ENCODE measurements at regions not wholly inside any gene's neighbourhood (a gene's known extent, or its start where the extent isn't known, plus 50 kb on each side); places are given as distances from the start of the nearest gene placed in this dataset.
"Not testable (repeated sequence)": the region's sequence is repeated elsewhere in the genome, so short reads cannot be mapped to it uniquely, and the experiment has no call there.

DNA sequence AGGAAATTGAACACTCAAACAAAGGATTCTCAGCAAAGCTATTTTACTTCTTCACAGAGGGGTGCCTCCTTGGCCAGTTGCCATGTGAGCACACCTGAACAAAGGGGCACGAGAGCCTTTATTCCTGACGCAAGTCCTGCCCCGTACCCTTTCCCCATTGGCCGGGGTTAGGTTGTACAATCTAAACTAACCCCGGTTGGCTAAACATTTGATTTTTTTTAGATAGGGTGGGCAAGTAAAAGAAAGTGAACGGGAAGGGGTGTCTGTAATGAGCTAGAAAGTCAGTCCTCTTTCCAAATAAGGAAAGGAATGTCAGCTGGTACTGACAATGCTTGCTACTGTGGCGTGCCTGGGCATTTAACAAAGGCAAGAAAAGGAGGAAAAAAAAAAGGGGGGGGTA is 135.5 kb upstream of the CDKN3 start:
- no peak for DNase-seq

GRCh38 chr14:54266616-54267015 is 130.2 kb upstream of the CDKN3 start:
- not testable (repeated sequence) for DNase-seq

DNA sequence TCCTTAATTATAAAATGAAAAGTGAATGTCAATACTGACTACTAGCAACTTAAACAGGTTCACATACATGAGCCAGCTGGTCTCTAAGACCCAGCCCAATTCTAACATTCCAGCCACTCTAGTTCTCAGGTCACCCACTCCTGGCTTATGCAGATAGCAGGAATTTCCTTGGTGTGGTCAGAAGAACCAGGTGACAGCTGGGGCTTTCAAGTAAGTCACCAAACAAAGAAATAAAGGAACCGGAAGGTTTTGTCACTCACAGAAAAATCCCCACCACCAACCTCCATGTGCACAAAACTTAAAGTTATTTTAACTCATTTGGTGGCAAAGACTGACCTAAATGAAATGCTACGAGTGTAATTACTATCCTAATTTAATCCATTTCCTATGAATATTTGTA is 129.6 kb upstream of the CDKN3 start:
- no peak for DNase-seq

DNA sequence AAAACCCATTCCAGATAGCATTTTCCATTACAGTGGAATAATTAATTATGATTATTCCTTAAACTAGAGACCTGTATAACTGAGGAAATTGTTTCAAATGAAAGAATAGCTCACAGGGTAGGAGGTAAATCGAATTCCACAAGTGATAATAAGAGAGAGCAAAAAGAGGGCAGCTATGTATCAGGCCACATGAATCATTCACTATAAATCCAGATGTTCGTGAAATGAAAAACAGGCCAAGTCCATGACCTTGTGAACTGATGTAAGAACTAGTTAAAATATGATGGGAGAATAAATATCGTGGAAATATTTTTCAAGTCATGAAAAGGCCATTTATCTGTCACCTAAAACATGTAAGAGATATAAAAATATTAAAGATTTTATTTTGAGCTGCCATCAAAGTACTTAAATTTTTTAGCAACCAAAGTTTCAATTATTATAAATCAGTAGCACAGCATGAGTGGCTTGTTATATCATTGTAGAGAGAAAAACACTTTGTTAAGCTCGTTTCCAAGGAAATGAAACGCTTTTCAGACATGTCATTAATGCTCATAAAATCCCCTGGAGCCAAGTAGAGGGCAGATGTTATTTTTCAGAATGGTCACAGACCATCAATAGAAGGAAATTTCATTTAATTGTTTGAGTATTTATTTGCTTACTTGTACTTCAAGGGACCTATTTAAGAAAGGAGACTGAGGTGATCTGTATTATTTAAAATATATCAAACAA is 120.6 kb upstream of the CDKN3 start:
- DNase-seq = no peak

- DNase-seq = no peak
These were observed 118.7 kb upstream of the CDKN3 start for GRCh38 chr14:54278087-54278486.

GRCh38 chr14:54278665-54279295 is 118.0 kb upstream of the CDKN3 start:
- DNase-seq = no peak

DNA sequence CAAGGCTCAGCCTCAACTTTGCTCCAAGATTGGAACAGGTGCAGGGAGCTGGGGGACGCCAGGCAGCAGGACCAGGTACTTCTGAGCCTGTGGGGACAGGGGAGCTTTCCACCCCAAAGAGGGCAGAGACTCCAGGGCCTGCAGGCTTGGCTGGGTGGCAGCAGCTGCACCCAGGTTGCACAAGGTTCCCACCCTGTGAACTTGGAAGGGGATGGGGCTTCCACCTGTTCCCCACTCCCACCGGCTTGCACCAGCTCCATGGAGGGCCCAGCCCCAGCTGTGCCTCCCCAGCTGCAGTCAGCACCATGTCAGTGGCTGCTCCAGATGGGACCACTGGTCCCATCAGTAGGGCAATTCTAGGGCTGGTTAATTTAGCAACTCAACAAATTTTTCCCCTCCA is 114.0 kb upstream of the CDKN3 start:
- DNase-seq = no peak

- DNase-seq = no peak
These were observed 111.8 kb upstream of the CDKN3 start for GRCh38 chr14:54285030-54285429.

DNA sequence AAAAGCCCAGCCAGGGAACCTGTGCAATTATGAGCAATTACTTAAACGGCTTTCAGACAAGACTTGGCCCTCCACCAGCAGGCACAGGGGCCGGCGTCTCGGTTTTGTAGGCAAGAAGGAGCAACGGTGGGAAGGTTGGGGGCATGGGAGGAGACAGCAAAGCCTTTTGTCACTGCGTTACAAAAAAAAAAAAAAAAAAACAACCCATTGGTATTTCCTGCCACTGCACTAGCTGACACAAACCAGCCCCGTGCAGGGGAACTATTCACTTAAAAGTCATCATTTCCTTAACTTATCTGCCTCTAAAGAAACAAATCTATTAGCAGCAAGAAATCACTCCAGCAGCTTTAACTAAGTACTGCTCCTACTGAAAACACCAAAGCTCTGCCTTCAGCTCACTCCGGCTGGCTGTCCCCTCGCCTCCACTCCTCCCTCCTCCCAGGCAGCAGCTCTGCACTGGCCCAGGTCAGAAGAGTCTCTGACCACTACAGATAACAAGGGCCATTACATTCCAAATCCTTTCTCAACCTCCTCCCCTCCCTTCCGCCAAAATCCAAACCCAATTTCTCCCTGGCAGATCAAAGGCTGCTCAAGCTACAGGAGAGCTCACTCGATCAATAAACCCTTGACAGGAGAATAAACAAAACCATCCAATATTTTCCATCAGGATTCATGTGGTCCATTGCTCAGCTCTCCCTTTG is 105.2 kb upstream of the CDKN3 start:
- DNase-seq = no peak

GRCh38 chr14:54294802-54295201 is 102.0 kb upstream of the CDKN3 start:
- DNase-seq = no peak

DNA sequence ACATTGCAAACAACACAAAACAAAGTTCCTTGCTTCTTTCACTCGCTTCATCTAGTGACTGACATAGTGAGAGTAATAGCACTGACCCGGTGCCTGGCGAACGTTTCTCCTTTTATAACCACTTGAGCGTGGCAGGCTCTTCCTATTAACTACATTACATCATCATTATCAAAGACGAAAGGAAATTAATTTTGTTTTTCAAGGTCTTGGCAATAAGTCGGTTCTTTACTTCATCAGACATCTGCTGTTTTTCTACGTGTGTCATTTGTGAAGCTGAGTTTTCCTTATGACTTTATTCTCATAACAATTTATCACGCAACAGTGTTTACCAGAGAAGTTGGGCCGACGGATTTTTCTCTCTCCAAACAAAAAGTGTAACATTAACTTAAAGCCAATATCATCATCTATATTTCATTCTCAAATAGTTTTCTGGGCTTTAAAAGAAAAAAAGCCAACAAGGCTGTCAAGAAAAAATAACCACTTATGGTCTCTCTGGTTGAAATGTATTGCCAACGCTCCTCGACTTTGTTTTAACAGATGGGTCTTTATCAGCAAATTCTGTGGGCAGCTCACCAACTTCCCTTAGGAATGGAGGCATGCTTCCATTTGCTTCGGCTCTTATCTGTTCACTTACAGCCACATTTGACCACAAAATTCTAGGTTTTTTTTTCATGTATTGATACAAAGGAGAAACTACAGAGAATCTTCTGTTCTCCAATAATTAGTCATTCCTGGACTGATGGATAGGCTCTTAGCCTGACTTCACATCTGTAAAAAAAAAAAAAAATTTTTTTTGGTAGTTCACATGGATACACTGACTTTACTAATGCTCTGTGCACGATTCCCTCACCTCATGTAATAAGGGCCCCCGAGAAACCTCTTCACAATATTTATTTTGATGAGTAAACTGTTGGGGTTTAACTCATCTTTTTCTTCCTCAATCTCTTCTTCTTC is 97.1 kb upstream of the CDKN3 start:
- DNase-seq = no peak

DNA sequence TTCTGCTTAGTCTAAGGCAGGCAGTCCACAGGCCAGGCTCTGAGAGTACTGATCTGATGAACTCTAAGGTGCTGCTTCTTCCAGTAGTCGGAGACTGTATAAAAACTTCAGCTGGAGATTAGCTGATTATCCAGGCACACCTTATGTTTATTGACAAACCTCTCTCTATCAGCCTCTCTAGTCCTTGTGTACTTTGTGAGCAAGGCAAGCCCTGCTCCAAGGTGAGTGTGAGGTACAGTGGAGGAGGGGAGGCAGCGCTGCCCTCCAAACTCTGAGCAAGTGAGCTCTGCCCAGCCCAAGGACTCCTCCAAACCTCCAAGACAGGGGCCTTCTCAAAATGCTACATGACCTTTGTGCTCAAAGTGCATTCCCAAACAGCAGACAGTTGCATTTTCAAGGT is 95.9 kb upstream of the CDKN3 start:
- no peak for DNase-seq

GRCh38 chr14:54301359-54301758 is 95.4 kb upstream of the CDKN3 start:
- no peak for DNase-seq

GRCh38 chr14:54306806-54307205 is 90.0 kb upstream of the CDKN3 start:
- no peak for DNase-seq

GRCh38 chr14:54309615-54310014 is 87.2 kb upstream of the CDKN3 start:
- no peak for DNase-seq

- DNase-seq = no peak
These were observed 86.5 kb upstream of the CDKN3 start for GRCh38 chr14:54310151-54310850.

GRCh38 chr14:54310851-54311228 is 86.0 kb upstream of the CDKN3 start:
- DNase-seq = no peak

DNA sequence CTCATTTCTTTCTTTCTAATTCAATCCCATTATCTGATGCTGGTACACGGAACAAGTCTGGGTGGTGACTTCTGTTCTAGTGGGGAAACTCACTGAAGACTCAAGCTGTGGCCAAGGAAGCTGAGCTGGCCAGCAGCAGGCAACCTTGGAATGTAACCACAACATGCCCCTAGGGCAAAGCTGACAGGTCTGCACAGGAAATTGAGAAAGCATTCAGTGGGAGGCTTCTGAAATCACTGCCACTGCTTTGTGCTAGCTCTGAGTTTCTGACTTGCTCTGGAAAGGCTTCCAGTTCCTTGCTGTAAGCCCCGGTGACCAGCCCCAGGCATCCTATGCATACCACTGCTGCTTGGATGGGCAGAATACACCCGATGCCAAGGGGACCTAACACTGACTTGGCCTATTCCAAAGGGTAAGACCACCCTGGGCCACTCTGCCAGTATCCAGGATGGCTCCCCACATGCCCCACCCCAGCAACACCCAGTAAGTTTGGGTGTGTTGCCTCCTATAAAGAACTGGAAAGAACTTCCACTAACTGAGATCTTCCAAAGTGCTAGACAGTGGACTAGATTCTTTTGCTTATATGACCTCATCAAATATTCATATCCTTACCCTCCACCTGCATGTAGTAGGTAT is 84.5 kb upstream of the CDKN3 start:
- DNase-seq = no peak

GRCh38 chr14:54314365-54315104 is 82.3 kb upstream of the CDKN3 start:
- DNase-seq = no peak

DNA sequence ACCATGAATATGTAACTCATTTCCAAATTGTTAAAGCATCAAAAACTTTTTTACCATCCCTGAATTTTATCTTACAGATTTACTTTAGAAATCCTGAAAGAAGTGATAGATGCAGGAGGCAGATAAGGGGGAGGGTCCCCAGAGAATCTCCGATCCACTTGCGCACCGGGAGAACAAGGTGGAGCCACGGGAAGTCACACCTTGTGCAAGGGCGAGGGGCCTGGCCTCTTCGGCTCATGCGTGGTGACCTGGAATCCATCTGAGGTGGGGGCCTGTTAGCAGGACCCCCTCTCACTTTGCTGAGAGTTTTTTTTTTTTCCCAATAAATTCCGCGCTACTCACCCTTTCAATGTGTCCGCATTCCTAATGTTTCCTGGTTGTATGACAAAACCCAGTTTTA is 80.2 kb upstream of the CDKN3 start:
- DNase-seq = no peak

GRCh38 chr14:54317391-54317790 is 79.4 kb upstream of the CDKN3 start:
- DNase-seq = no peak
